Breast epithelium (tissue), 4 donors: ENCODE measurements at regions not wholly inside any gene's neighbourhood (a gene's known extent, or its start where the extent isn't known, plus 50 kb on each side); places are given as distances from the start of the nearest gene placed in this dataset.

Experiments
- DNase-seq, 2 donors: peaks; one replicate each; pipeline ENCODE4 v3.0.0-alpha.2; 2019; ENCODE audit warnings: low spot score in 2 of 2
- H3K27ac ChIP-seq, 2 donors: fragments of 200-600 bp; sonication (generic) in 1 of 2; one replicate each; pipeline ENCODE4 v1.5.1; 2016 to 2019; ENCODE audit warnings: mild to moderate bottlenecking in 1 of 2
- H3K27me3 ChIP-seq, 2 donors: fragments of 200-600 bp; sonication (generic) in 1 of 2; one replicate each; pipeline versions ENCODE4 v1.5.1 to v1.6.0; 2017 to 2019; ENCODE audit warnings: control low read depth in 1 of 2, mild to moderate bottlenecking in 1 of 2
- H3K36me3 ChIP-seq: fragments of 200-600 bp; one replicate; pipeline ENCODE4 v1.5.1; 2019
- H3K4me1 ChIP-seq, 2 donors: fragments of 200-600 bp; sonication (generic); one replicate each; pipeline ENCODE4 v1.5.1; 2016 to 2019; ENCODE audit warnings: control low read depth in 1 of 2
- H3K4me3 ChIP-seq, 3 donors: fragments of 200-600 bp; sonication (generic); 1 replicate in 2 of 3; 2 replicates in 1 of 3; pipeline ENCODE4 v1.5.1; 2016 to 2019; ENCODE audit warnings: mild to moderate bottlenecking in 3 of 3, moderate library complexity in 2 of 3
- H3K9me3 ChIP-seq, 2 donors: fragments of 200-600 bp; sonication (generic) in 1 of 2; one replicate each; pipeline ENCODE4 v1.5.1; 2016 to 2019; ENCODE audit warnings: control low read depth in 1 of 2
- POLR2A ChIP-seq: fragments of 450-650 bp; IDR thresholded peaks from one replicate; pipeline ENCODE4 v1.6.1; 2016; ENCODE audit warnings: antibody characterized with exemption, mild to moderate bottlenecking, moderate library complexity
- POLR2AphosphoS5 ChIP-seq, 3 donors: sonication (generic); formaldehyde crosslinking; IDR thresholded peaks; one replicate each; pipeline ENCODE4 v1.6.1; 2017; ENCODE audit warnings: antibody characterized with exemption in 3 of 3
- intact Hi-C: fragments of 100-400 bp; cut with DNase I; formaldehyde crosslinking; loops from one replicate; pipeline ENCODE4 v1.15.1; 2023; ENCODE audit warnings: low total_unique reads
- TF ChIP-seq, protein P1 (sequence below), 3 donors: fragments of 450-650 bp; IDR thresholded peaks; one replicate each; pipeline ENCODE4 v1.5.1; 2016 to 2017; ENCODE audit warnings: antibody characterized with exemption in 3 of 3, mild to moderate bottlenecking in 3 of 3, moderate library complexity in 3 of 3

DNA sequence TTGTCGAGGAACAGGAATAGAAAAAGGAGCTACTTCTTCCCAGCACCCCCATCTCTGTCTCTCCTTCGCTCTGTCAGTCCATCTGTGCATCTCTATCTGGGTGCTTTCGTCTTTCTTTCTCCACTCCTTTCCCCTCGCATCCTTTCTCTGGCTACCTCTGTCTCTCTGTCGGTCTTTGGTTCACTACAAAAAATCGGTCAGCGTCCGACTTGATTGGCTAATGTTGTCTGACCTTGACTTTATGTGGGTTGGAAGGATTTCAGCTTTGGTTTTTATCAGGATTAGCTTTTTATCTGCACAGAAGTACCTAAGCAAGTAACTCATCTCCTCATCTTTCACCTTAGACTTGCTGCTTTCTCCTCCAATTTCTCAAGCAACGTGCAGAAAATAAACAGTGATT lies 575.2 kb upstream of the ZNF462 start:
- intact Hi-C loops = no loop called here
- Histone ChIP-seq H3K4me1 (peaks cover 0 to 4% of the 10 kb centered on the region in 2 donors), H3K4me3 (peak overlapping the region in 2 of 3 donors; percentile 40 to 60), H3K27me3 (no peaks in the 10 kb centered on the region), H3K36me3 (no peaks in the 10 kb centered on the region), H3K27ac (peak overlapping the region in 1 of 2 donors; percentile 80), H3K9me3 (no peaks in the 10 kb centered on the region)
- TF ChIP-seq POLR2A (no peak), POLR2AphosphoS5 (IDR thresholded peaks at IDR 0.05) (no peak)
- TF ChIP-seq, protein P1, sequence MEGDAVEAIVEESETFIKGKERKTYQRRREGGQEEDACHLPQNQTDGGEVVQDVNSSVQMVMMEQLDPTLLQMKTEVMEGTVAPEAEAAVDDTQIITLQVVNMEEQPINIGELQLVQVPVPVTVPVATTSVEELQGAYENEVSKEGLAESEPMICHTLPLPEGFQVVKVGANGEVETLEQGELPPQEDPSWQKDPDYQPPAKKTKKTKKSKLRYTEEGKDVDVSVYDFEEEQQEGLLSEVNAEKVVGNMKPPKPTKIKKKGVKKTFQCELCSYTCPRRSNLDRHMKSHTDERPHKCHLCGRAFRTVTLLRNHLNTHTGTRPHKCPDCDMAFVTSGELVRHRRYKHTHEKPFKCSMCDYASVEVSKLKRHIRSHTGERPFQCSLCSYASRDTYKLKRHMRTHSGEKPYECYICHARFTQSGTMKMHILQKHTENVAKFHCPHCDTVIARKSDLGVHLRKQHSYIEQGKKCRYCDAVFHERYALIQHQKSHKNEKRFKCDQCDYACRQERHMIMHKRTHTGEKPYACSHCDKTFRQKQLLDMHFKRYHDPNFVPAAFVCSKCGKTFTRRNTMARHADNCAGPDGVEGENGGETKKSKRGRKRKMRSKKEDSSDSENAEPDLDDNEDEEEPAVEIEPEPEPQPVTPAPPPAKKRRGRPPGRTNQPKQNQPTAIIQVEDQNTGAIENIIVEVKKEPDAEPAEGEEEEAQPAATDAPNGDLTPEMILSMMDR (IDR thresholded peaks at IDR 0.05) = no peak
- DNase-seq = no peak

DNA sequence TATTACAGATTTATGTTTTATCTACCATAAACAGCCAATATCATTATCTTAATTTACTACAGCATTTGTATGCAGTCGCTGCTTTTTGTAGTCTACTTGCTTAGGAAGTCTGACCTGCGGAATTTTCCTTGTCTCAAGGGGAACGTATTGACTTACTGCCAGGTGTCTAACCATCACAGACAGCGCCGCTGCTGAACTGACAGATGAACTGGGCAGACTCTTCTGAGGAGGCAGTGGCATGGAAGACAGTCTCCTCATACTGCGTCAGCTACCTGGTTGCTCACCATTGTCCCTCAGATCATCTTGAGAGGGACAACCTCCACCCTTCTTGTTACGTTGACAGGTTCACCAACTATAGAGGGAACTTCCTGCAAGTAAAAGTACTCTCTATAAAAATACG lies 574.3 kb upstream of the ZNF462 start:
- TF ChIP-seq POLR2A = no peak
- TF ChIP-seq, protein P1 (IDR thresholded peaks at IDR 0.05) = no peak
- TF ChIP-seq POLR2AphosphoS5 (IDR thresholded peaks at IDR 0.05) = no peak
- Histone ChIP-seq H3K4me1 (peaks cover 0 to 4% of the 10 kb centered on the region in 2 donors), H3K9me3 (no peaks in the 10 kb centered on the region), H3K27me3 (no peaks in the 10 kb centered on the region), H3K36me3 (no peaks in the 10 kb centered on the region), H3K27ac (no peak overlapping the region), H3K4me3 (no peak overlapping the region)
- DNase-seq = no peak
- intact Hi-C loops = no loop called here

DNA sequence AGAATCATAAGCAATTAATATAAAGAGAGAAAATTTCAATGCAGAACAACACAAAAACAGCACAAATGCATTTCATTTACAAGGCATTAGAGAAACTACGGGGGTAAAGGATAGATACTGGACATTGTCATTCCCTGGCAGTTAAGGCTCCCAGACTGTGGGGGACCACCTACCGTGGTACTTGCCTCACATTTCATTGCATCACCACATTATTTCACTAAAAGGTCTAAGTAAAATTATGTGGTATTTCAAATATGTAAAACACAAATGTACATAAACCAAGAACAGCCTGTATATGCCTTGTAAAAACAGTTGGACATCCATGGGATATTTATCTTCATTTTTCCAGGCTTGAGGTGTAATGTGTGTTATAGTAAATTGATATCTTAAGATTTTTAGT lies 571.2 kb upstream of the ZNF462 start:
- DNase-seq = no peak
- Histone ChIP-seq H3K27ac (no peak overlapping the region), H3K4me3 (no peak overlapping the region), H3K36me3 (no peaks in the 10 kb centered on the region), H3K9me3 (no peaks in the 10 kb centered on the region), H3K4me1 (peaks cover 0 to 4% of the 10 kb centered on the region in 2 donors), H3K27me3 (no peaks in the 10 kb centered on the region)
- TF ChIP-seq POLR2AphosphoS5 (IDR thresholded peaks at IDR 0.05) (no peak), POLR2A (no peak)
- TF ChIP-seq, protein P1 (IDR thresholded peaks at IDR 0.05) = no peak
- intact Hi-C loops = no loop called here

DNA sequence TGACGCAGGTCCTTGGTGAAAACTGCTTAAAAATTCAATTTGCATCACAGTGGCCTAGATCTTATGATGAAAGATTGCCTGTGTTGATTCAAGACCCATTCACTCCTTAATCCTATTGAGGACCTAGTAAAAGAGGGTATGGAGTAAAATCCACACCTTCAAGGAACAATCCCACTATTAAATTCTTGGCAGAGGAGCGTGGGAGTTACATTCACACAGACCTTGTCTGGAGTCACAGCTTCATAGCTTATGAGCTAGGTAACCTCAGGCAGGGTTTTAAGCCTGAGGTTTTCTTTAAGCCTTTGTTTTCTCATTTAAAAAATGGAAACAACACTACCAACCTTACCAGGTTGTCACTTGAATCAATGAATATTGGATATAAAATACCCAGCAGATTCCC lies 566.5 kb upstream of the ZNF462 start:
- no peak for DNase-seq

DNA sequence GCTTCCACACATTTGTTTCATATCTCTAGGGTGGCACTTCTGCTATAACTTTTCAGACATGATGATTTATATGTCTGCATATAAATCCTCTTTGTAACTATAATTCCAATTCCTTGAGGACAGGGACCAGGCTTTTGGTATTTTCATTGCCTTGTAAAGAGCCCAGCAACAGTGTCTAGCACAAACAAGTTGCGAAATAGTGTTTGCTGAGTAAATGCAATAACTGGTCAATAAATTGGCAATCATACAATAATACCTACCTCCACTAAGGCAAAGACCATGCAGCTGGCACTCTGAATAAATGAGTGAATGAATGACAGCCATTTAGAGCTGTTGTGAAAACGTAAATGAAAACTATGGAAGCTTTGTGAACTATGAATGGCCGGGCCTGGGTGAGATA lies 564.0 kb upstream of the ZNF462 start:
- no peaks in the 10 kb centered on the region for H3K36me3 ChIP-seq
- TF ChIP-seq, protein P1 (IDR thresholded peaks at IDR 0.05) = no peak
- no peak for TF ChIP-seq POLR2A
- no peak for TF ChIP-seq POLR2AphosphoS5 (IDR thresholded peaks at IDR 0.05)
- no peak for DNase-seq
- no peak overlapping the region for H3K4me3 ChIP-seq
- H3K27ac ChIP-seq = no peak overlapping the region
- H3K9me3 ChIP-seq = no peaks in the 10 kb centered on the region
- H3K27me3 ChIP-seq = no peaks in the 10 kb centered on the region
- intact Hi-C loops = no loop called here
- H3K4me1 ChIP-seq = no peaks in the 10 kb centered on the region

More for the DNA sequence above, 566.5 kb upstream of the ZNF462 start:
- H3K4me3 ChIP-seq = no peak overlapping the region
- TF ChIP-seq, protein P1 (IDR thresholded peaks at IDR 0.05) = no peak
- TF ChIP-seq POLR2AphosphoS5 (IDR thresholded peaks at IDR 0.05) (no peak), POLR2A (no peak)
- no peaks in the 10 kb centered on the region for H3K9me3 ChIP-seq
- no peaks in the 10 kb centered on the region for H3K4me1 ChIP-seq
- intact Hi-C loops = no loop called here
- no peaks in the 10 kb centered on the region for H3K36me3 ChIP-seq
- no peak overlapping the region for H3K27ac ChIP-seq
- no peaks in the 10 kb centered on the region for H3K27me3 ChIP-seq
